ENCODE measurements at regions not wholly inside any gene's neighbourhood (a gene's known extent, or its start where the extent isn't known, plus 50 kb on each side); places are given as distances from the start of the nearest gene placed in this dataset.
"Not testable (repeated sequence)": the region's sequence is repeated elsewhere in the genome, so short reads cannot be mapped to it uniquely, and the experiment has no call there.

- TF ChIP-seq CTCF (IDR thresholded peaks at IDR 0.05; ENCODE audit: low read depth, low read length, missing control alignments), result no peak
- in situ Hi-C loops (cut with HindIII; ENCODE audit: low sequenced_read_pairs), result no loop called here
- no peak overlapping the region for H3K4me3 ChIP-seq (ENCODE audit: low read depth, low read length)
- DNase-seq (ENCODE audit: low read depth), result no peak
Measured at GRCh38 chr22:47878460-47878859, 1116.0 kb downstream of the TBC1D22A start.

GRCh38 chr22:47872761-47873535 is 1110.5 kb downstream of the TBC1D22A start:
- no peak overlapping the region for H3K4me3 ChIP-seq (ENCODE audit: low read depth, low read length)
- no peak for TF ChIP-seq CTCF (IDR thresholded peaks at IDR 0.05; ENCODE audit: low read depth, low read length, missing control alignments)
- in situ Hi-C loops (cut with HindIII; ENCODE audit: low sequenced_read_pairs), result no loop called here
- DNase-seq (ENCODE audit: low read depth), result no peak

- no peak for DNase-seq (ENCODE audit: low read depth)
- TF ChIP-seq CTCF (IDR thresholded peaks at IDR 0.05; ENCODE audit: low read depth, low read length, missing control alignments), result no peak
- H3K4me3 ChIP-seq (ENCODE audit: low read depth, low read length), result no peak overlapping the region
- in situ Hi-C loops (cut with HindIII; ENCODE audit: low sequenced_read_pairs), result no loop called here
Measured at GRCh38 chr22:47865626-47866025, 1103.2 kb downstream of the TBC1D22A start.

DNA sequence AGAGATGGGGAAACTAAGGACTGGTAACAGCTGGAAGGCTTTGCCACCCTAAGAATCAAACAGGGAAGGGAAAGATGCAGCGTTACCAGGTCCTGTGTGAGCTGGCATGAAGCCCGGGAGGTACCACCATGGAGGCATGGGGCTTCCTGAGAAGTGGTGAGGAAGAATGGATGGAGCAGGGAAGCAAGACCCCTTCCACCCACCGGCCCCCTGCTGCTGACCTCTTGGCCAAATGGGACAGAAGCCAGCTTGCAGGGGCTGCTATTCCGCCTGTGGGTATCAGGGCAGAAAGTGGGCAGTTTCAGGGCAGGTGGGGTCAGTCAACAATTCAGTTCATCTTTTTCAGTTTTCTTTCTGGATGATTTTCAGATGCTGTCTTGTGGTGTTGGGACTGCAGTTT is 1099.9 kb downstream of the TBC1D22A start:
- no peak for TF ChIP-seq CTCF (IDR thresholded peaks at IDR 0.05; ENCODE audit: low read depth, low read length, missing control alignments)
- in situ Hi-C loops (cut with HindIII; ENCODE audit: low sequenced_read_pairs), result no loop called here

DNA sequence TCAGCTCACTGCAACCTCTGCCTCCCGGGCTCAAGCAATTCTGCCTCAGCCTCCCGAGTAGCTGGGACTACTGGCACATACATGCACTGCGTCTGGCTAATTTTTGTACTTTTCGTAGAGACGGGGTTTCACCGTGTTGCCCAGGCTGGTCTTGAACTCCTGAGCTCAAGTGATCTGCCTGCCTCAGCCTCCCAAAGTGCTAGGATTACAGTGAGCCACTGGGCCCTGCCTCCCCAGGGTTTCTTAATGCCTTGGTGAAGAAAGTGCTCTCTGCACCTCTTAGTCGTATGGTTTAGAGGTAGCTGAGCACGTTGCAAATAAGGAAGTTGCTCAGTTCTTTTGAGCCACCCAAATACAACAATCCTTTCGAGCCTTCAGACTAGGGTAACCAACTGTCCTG is 1098.5 kb downstream of the TBC1D22A start:
- H3K4me3 ChIP-seq (ENCODE audit: low read depth, low read length); in situ Hi-C loops (cut with HindIII; ENCODE audit: low sequenced_read_pairs); DNase-seq (ENCODE audit: low read depth): not testable (repeated sequence)

More for the DNA sequence above, 1099.9 kb downstream of the TBC1D22A start:
- H3K4me3 ChIP-seq (ENCODE audit: low read depth, low read length), result no peak overlapping the region
- DNase-seq (ENCODE audit: low read depth), result no peak

DNA sequence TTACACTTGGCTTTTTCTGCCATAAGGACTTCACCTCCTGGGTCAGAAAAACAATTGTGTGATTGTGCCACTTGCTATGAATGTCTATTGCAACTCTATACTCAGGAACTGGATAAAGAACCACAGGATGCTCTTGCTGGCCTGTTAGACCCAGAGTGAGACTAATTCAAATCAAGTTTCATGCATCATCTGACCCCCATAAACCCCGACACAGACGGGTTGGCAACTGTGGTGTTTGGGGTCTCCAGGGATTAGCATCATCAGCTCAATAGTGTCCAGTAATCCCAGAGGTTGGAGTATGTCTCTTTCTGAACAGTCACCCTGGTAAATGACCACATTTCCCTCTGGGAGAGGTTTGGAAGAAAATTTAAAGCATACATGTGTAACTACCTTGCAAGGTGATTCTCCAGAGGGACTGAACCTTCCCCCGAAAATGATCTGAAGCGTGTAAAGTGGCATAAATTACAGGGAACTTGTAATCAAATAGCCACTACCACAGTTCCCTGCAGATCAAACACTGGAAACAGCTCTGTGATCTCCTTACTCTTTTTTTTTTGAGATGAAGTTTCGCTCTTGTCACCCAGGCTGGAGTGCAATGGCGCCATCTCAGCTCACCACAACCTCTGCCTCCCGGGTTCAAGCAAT is 1097.6 kb downstream of the TBC1D22A start:
- in situ Hi-C loops (cut with HindIII; ENCODE audit: low sequenced_read_pairs), result no loop called here
- no peak for TF ChIP-seq CTCF (IDR thresholded peaks at IDR 0.05; ENCODE audit: low read depth, low read length, missing control alignments)
- no peak overlapping the region for H3K4me3 ChIP-seq (ENCODE audit: low read depth, low read length)
- DNase-seq (ENCODE audit: low read depth), result no peak

- no peak for TF ChIP-seq CTCF (IDR thresholded peaks at IDR 0.05; ENCODE audit: low read depth, low read length, missing control alignments)
- in situ Hi-C loops (cut with HindIII; ENCODE audit: low sequenced_read_pairs), result no loop called here
- DNase-seq (ENCODE audit: low read depth), result no peak
- H3K4me3 ChIP-seq (ENCODE audit: low read depth, low read length), result no peak overlapping the region
Measured at GRCh38 chr22:47858773-47859306, 1096.4 kb downstream of the TBC1D22A start.
